ENCODE measurements at regions not wholly inside any gene's neighbourhood (a gene's known extent, or its start where the extent isn't known, plus 50 kb on each side); places are given as distances from the start of the nearest gene placed in this dataset.

DNA sequence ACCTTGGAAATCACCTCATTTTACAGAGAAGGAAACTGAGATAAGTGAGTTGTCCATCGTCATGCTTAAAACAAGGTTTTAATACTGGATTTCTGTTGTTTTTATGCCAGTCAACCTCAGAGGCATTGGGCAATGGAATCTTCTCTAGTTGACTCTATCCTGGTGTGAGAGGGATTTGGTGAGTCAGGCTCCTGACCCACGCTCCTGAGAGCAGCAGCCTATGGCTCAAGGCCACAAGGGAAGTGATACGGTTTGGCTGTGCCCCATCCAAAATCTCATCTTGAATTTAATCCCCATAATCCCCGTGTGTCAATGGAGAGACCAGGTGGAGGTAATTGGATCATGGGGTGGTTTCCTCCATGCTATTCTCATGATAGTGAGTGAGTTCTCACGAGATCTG, 90.1 kb downstream of the TLR5 start:
- intact Hi-C loops (cut with micrococcal nuclease): no loop called here

GRCh38 chr1:223056802-223057201, 86.2 kb downstream of the TLR5 start:
- Mint-ChIP-seq H3K27ac (ENCODE audit: low read depth, unreplicated experiment) (no peak overlapping the region), H3K9me3 (ENCODE audit: unreplicated experiment) (no peaks in the 10 kb centered on the region), H3K36me3 (ENCODE audit: insufficient read depth, unreplicated experiment) (no peaks in the 10 kb centered on the region), H3K27me3 (ENCODE audit: insufficient read depth, unreplicated experiment) (peaks cover 14% of the 10 kb centered on the region), H3K4me1 (ENCODE audit: insufficient read depth, unreplicated experiment) (no peaks in the 10 kb centered on the region), H3K4me3 (ENCODE audit: unreplicated experiment) (no peak overlapping the region)
- TF ChIP-seq, protein P1, sequence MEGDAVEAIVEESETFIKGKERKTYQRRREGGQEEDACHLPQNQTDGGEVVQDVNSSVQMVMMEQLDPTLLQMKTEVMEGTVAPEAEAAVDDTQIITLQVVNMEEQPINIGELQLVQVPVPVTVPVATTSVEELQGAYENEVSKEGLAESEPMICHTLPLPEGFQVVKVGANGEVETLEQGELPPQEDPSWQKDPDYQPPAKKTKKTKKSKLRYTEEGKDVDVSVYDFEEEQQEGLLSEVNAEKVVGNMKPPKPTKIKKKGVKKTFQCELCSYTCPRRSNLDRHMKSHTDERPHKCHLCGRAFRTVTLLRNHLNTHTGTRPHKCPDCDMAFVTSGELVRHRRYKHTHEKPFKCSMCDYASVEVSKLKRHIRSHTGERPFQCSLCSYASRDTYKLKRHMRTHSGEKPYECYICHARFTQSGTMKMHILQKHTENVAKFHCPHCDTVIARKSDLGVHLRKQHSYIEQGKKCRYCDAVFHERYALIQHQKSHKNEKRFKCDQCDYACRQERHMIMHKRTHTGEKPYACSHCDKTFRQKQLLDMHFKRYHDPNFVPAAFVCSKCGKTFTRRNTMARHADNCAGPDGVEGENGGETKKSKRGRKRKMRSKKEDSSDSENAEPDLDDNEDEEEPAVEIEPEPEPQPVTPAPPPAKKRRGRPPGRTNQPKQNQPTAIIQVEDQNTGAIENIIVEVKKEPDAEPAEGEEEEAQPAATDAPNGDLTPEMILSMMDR (IDR thresholded peaks at IDR 0.05; ENCODE audit: unreplicated experiment): no peak
- no TSS peak for BruUV-seq (replicated peaks)
- DNase-seq (ENCODE audit: unreplicated experiment): peak; percentile 48
- ChIA-PET CTCF (interaction anchor here (0.6 to 1.0 kb wide), 3 partner anchors 9 to 1678 kb away, joined by 3 to 5 read pairs (median 3); no protein-coding TSS in a partner anchor), POLR2A (interaction anchor here (1.0 kb wide), 2 partner anchors 9 to 20 kb away, joined by 3 read pairs; no protein-coding TSS in a partner anchor)
- intact Hi-C loops (cut with micrococcal nuclease): no loop called here

More for the DNA sequence above, 90.1 kb downstream of the TLR5 start:
- TF ChIP-seq, protein P1 (IDR thresholded peaks at IDR 0.05; ENCODE audit: unreplicated experiment): no peak
- ChIA-PET POLR2A (no interaction called here), CTCF (no interaction called here)
- H3K4me1 Mint-ChIP-seq (ENCODE audit: insufficient read depth, unreplicated experiment): no peaks in the 10 kb centered on the region
- no TSS peak for BruUV-seq (replicated peaks)
- H3K27me3 Mint-ChIP-seq (ENCODE audit: insufficient read depth, unreplicated experiment): no peaks in the 10 kb centered on the region
- no peak overlapping the region for H3K27ac Mint-ChIP-seq (ENCODE audit: low read depth, unreplicated experiment)
- no peaks in the 10 kb centered on the region for H3K36me3 Mint-ChIP-seq (ENCODE audit: insufficient read depth, unreplicated experiment)
- no peaks in the 10 kb centered on the region for H3K9me3 Mint-ChIP-seq (ENCODE audit: unreplicated experiment)
- no peak overlapping the region for H3K4me3 Mint-ChIP-seq (ENCODE audit: unreplicated experiment)
- DNase-seq (ENCODE audit: unreplicated experiment): peak; percentile 67

GRCh38 chr1:223057569-223058093, 85.4 kb downstream of the TLR5 start:
- Mint-ChIP-seq H3K9me3 (ENCODE audit: unreplicated experiment) (no peaks in the 10 kb centered on the region), H3K27me3 (ENCODE audit: insufficient read depth, unreplicated experiment) (peaks cover 14% of the 10 kb centered on the region), H3K27ac (ENCODE audit: low read depth, unreplicated experiment) (no peak overlapping the region), H3K4me1 (ENCODE audit: insufficient read depth, unreplicated experiment) (no peaks in the 10 kb centered on the region), H3K36me3 (ENCODE audit: insufficient read depth, unreplicated experiment) (no peaks in the 10 kb centered on the region), H3K4me3 (ENCODE audit: unreplicated experiment) (no peak overlapping the region)
- POLR2A ChIA-PET: no interaction called here
- DNase-seq (ENCODE audit: unreplicated experiment): no peak
- TF ChIP-seq, protein P1 (IDR thresholded peaks at IDR 0.05; ENCODE audit: unreplicated experiment): no peak
- CTCF ChIA-PET: interaction anchor here (0.9 to 1.0 kb wide), 2 partner anchors 66 to 69 kb away, joined by 3 to 5 read pairs; no protein-coding TSS in a partner anchor
- intact Hi-C loops (cut with micrococcal nuclease): no loop called here
- no TSS peak for BruUV-seq (replicated peaks)

All from MCF 10A (cell line).